Activated T-cell treated with anti-CD3 and anti-CD28 coated beads, Interleukin-2, amount 50 U/mL, for 24 hours (primary cell): ENCODE measurements at regions not wholly inside any gene's neighbourhood (a gene's known extent, or its start where the extent isn't known, plus 50 kb on each side); places are given as distances from the start of the nearest gene placed in this dataset.

Source experiments
- DNase-seq: peaks from one replicate; pipeline ENCODE4 v3.0.0-alpha.2; 2020
- H3K27ac Mint-ChIP-seq: 2 replicates; pipeline ENCODE4 v1.8.0; 2020; ENCODE audit warnings: mild to moderate bottlenecking, mixed read lengths
- H3K27me3 Mint-ChIP-seq: 2 replicates; pipeline ENCODE4 v1.8.0; 2020; ENCODE audit warnings: mixed read lengths
- H3K36me3 Mint-ChIP-seq: 2 replicates; pipeline ENCODE4 v1.8.0; 2020; ENCODE audit warnings: low read depth, mixed read lengths
- H3K4me1 Mint-ChIP-seq: 2 replicates; pipeline ENCODE4 v1.8.0; 2020; ENCODE audit warnings: low read depth, mixed read lengths
- H3K4me3 Mint-ChIP-seq: 2 replicates; pipeline ENCODE4 v1.8.0; 2020; ENCODE audit warnings: mild to moderate bottlenecking, moderate library complexity, mixed read lengths
- H3K9me3 Mint-ChIP-seq: 2 replicates; pipeline ENCODE4 v1.8.0; 2020; ENCODE audit warnings: mixed read lengths

DNA sequence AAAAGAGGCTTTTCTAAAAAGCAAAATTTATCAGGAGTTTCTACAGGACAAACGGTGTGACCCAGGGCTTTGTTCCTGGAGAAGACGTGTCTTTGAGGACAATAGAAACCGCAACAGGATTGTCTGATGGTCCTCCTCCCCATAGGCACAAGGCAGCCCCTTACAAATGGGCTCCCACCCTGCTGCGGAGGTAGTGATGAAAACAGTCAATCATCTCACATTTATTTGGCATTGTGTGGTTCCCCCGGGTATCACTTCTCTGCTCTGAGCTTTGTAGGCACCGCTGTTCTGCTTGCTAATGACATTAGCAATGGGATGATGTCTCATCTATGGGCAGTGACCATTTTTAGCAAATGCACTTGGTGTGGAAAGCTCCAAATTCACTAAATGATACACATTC, 155.5 kb upstream of the TMPO start:
- H3K27me3 Mint-ChIP-seq = peaks cover 29% of the 10 kb centered on the region
- H3K4me1 Mint-ChIP-seq = no peaks in the 10 kb centered on the region
- H3K36me3 Mint-ChIP-seq = no peaks in the 10 kb centered on the region
- H3K27ac Mint-ChIP-seq = no peak overlapping the region
- no peak for DNase-seq
- H3K4me3 Mint-ChIP-seq = no peak overlapping the region
- no peaks in the 10 kb centered on the region for H3K9me3 Mint-ChIP-seq

DNA sequence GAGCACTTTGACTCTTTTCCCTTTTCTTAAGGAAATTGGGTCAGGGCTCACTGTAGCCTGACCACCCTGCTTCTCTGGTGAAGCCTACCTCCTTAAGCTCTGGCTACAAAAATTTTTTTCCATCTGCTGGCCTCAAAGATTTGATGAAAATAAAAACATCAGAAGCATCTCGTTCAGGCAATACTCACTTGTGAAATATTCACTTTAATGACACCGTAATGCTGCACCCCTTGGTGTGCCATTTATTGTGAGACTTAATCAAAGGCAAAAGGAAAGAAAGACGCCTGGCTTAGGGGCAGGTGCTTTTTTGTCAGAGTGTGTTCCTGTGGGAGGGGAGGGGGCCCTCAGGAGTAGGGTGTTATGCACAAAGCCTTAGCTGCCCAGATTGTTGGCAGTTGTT, 155.0 kb upstream of the TMPO start:
- Mint-ChIP-seq H3K9me3 (no peaks in the 10 kb centered on the region), H3K36me3 (no peaks in the 10 kb centered on the region), H3K27me3 (peaks cover 29% of the 10 kb centered on the region), H3K27ac (no peak overlapping the region), H3K4me3 (no peak overlapping the region), H3K4me1 (no peaks in the 10 kb centered on the region)
- no peak for DNase-seq

DNA sequence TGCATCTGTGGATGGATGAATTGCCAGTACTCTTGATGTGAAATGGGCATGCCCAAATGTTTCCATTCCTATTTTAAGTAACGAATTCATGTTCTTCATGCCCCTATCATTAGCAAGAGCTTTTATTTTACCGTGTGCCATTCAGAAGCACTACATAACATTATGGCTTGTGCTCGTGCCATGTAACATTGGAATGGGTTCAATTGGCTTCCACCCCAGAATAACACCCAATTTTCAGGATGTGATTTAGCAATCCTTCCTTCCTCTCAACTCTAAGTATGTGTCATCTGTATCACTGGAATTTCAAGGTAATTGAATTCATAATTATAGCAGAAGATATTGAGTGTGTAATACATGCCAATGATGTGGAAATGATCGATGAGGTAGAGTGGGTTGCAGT, 145.8 kb upstream of the TMPO start:
- Mint-ChIP-seq H3K36me3 (no peaks in the 10 kb centered on the region), H3K27ac (no peak overlapping the region), H3K4me1 (peaks cover 9% of the 10 kb centered on the region), H3K27me3 (peaks cover 33% of the 10 kb centered on the region), H3K4me3 (no peak overlapping the region), H3K9me3 (no peaks in the 10 kb centered on the region)
- no peak for DNase-seq

DNA sequence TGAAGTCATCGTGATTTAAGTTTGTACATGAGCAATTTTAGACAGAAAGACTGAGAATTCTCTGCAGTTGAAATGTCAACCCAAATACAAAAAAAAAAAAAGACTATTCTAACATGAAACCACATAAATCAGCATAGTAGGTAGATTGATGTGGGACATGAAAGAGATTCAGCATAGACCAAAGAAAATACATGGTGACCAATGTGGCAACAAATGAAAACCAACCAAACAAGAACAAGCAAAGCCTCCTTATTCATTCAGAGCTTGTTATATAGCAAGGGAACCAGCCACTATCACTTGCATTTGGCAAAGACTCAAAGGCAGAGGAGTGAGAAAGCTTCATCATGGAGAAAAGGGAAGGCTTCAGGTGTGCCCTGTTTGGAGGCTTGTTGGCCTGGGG, 144.4 kb upstream of the TMPO start:
- peaks cover 9% of the 10 kb centered on the region for H3K4me1 Mint-ChIP-seq
- H3K27me3 Mint-ChIP-seq = peaks cover 35% of the 10 kb centered on the region
- no peaks in the 10 kb centered on the region for H3K36me3 Mint-ChIP-seq
- no peak overlapping the region for H3K27ac Mint-ChIP-seq
- no peak for DNase-seq
- H3K4me3 Mint-ChIP-seq = no peak overlapping the region
- no peaks in the 10 kb centered on the region for H3K9me3 Mint-ChIP-seq

DNA sequence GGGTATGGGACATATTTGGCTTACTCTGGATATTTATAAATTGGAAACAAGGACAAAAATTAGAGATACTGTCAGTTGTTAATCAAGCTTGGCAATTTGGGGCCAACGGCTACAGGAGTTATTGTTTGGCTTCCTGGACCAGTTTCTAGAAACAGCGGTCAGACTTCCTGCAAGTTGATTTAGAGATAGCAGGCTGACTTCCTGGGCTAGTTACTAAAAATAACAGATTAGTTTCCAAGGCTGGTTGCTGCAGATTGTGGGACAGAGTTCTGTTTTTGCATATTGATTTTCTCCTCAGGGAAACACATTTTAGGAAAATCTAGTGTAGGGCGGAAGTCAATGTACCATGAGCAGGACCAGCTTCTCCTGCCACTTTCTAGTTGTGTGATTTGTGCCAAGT, 144.0 kb upstream of the TMPO start:
- peaks cover 9% of the 10 kb centered on the region for H3K4me1 Mint-ChIP-seq
- no peak overlapping the region for H3K4me3 Mint-ChIP-seq
- H3K36me3 Mint-ChIP-seq = no peaks in the 10 kb centered on the region
- peaks cover 35% of the 10 kb centered on the region for H3K27me3 Mint-ChIP-seq
- H3K27ac Mint-ChIP-seq = no peak overlapping the region
- H3K9me3 Mint-ChIP-seq = no peaks in the 10 kb centered on the region
- DNase-seq = no peak

DNA sequence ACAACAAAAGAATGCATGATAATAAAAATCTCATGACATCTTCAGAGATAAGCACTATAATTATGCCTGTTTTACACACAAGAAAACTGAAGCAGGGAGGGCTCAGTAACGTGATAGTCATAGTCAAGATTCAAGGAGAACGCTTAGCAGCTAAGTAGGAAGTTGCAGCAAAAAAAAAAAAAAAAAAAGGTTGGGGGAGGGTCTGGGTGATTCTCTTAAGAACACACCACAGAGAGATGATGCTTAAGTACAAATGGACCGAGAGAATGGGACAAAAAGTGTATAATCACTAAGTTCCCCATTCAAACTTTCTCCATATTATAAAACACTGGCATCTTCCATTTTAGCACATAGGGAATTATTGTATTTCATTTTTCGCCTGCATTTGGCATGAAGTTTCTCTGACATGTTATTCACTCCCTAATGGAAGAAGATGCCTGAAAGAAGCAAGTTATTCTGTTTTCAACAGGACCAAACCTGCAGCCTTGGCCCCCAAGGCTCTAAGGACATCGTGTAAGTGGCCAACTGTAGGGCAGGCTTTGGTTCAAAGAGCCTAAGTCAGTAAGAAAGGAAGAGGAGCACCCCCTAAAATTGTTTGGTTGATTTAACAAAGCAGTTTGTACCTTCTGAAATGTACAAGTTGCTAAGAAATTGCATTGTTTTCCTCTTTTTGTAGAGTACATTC, 142.9 kb upstream of the TMPO start:
- Mint-ChIP-seq H3K36me3 (no peaks in the 10 kb centered on the region), H3K9me3 (no peaks in the 10 kb centered on the region), H3K27me3 (peaks cover 32% of the 10 kb centered on the region), H3K4me1 (peaks cover 9% of the 10 kb centered on the region), H3K27ac (no peak overlapping the region), H3K4me3 (no peak overlapping the region)
- DNase-seq = no peak

DNA sequence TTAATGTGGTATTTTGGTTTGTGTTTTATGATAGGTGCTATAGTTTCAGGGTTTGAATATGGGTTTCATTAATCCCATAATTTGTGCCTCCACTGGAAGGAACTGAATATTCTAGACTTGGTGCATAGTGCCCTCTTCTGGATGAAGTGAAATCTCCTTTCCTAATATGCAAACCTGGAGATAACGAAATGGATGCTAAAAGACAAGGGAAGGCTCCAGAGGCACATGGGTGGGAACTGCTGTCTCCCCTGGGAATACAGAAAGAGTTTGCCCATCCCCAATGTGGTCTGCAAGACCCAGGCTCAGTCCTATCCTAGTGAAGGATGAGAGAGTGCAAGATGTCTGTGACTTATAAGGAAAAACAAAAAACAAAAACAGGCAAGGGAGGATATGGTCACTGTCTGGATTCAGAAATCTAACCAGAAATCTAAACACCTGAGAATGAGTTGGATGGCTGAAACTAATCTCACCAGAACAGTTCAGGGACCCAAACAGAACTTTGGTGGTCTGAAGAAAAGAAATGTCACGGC, 142.3 kb upstream of the TMPO start:
- H3K4me3 Mint-ChIP-seq = no peak overlapping the region
- no peaks in the 10 kb centered on the region for H3K36me3 Mint-ChIP-seq
- no peak for DNase-seq
- no peaks in the 10 kb centered on the region for H3K9me3 Mint-ChIP-seq
- peaks cover 9% of the 10 kb centered on the region for H3K4me1 Mint-ChIP-seq
- H3K27me3 Mint-ChIP-seq = peaks cover 29% of the 10 kb centered on the region
- H3K27ac Mint-ChIP-seq = no peak overlapping the region

- Mint-ChIP-seq H3K4me1 (peaks cover 9% of the 10 kb centered on the region), H3K27me3 (peaks cover 33% of the 10 kb centered on the region), H3K36me3 (no peaks in the 10 kb centered on the region), H3K9me3 (no peaks in the 10 kb centered on the region), H3K27ac (no peak overlapping the region), H3K4me3 (no peak overlapping the region)
- no peak for DNase-seq
Observed at GRCh38 chr12:98374007-98374406, 141.4 kb upstream of the TMPO start.

- no peaks in the 10 kb centered on the region for H3K4me1 Mint-ChIP-seq
- no peak for DNase-seq
- H3K36me3 Mint-ChIP-seq = no peaks in the 10 kb centered on the region
- H3K27me3 Mint-ChIP-seq = peaks cover 26% of the 10 kb centered on the region
- H3K4me3 Mint-ChIP-seq = no peak overlapping the region
- H3K9me3 Mint-ChIP-seq = no peaks in the 10 kb centered on the region
- H3K27ac Mint-ChIP-seq = no peak overlapping the region
Observed at GRCh38 chr12:98379106-98379505, 136.3 kb upstream of the TMPO start.

DNA sequence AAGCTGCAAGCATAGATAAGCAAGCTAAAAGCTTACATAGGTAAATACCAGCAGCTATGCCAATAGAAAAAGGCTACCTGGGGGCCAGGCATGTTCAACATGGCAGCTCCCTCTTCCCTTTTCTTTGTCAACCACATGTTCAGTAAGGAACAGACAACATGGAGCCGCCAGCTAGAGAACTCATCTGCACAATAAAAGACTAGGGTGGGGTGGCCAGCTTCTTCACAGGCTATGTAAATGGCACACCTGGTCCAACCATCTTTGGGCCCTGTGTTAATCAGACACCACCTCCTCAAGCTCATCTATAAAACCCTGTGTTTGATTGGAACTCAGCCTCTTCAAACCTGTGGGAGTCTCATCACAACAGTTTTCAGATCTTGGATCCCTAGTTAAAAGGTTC, 129.7 kb upstream of the TMPO start:
- Mint-ChIP-seq H3K27ac (no peak overlapping the region), H3K9me3 (no peaks in the 10 kb centered on the region), H3K4me3 (no peak overlapping the region), H3K36me3 (no peaks in the 10 kb centered on the region), H3K4me1 (no peaks in the 10 kb centered on the region), H3K27me3 (peaks cover 10% of the 10 kb centered on the region)
- DNase-seq = no peak

DNA sequence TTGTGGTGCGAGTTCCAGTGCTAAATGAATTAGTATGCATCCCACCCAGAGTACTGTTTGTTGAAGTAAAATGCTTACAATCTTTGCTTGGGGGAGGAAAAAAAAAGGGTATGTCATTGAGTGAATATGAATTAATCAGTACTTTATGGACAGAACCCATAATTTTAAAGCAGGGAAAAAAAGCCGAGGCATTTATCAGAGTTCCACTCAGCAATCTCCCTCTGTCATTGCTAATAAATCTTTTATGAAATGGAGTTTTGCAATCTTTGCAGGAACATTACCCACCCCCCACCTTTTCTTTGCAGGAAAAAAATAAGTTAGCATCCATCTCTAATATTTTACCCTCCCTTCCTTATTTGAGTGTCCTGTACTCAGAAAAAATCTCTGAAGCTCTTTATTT, 127.9 kb upstream of the TMPO start:
- no peak for DNase-seq
- no peaks in the 10 kb centered on the region for H3K36me3 Mint-ChIP-seq
- no peaks in the 10 kb centered on the region for H3K4me1 Mint-ChIP-seq
- H3K9me3 Mint-ChIP-seq = no peaks in the 10 kb centered on the region
- peaks cover 8% of the 10 kb centered on the region for H3K27me3 Mint-ChIP-seq
- H3K27ac Mint-ChIP-seq = no peak overlapping the region
- H3K4me3 Mint-ChIP-seq = no peak overlapping the region

GRCh38 chr12:98388126-98388525, 127.3 kb upstream of the TMPO start:
- H3K9me3 Mint-ChIP-seq = no peaks in the 10 kb centered on the region
- H3K27ac Mint-ChIP-seq = no peak overlapping the region
- peaks cover 8% of the 10 kb centered on the region for H3K27me3 Mint-ChIP-seq
- no peaks in the 10 kb centered on the region for H3K4me1 Mint-ChIP-seq
- H3K4me3 Mint-ChIP-seq = no peak overlapping the region
- DNase-seq = no peak
- no peaks in the 10 kb centered on the region for H3K36me3 Mint-ChIP-seq

DNA sequence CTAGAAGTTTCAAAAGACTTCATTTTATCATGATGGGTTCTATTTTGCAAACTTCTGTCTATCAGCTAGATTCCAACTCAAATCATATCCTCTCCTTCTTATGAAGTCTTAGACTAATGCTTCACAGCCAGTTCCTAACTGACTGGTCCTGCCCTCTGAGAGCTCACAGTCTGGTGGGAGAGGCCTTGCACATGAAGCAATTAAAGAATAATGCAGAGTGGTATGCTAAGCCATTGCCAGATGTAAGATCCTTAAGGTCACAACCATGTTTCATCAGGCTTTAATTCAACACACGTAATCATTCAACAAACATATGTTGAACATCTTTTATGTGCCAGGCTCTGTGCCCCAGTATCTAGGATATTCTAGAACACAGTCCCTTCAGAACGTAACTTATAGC, 125.8 kb upstream of the TMPO start:
- DNase-seq = no peak
- Mint-ChIP-seq H3K36me3 (no peaks in the 10 kb centered on the region), H3K27me3 (peaks cover 8% of the 10 kb centered on the region), H3K4me3 (no peak overlapping the region), H3K27ac (no peak overlapping the region), H3K4me1 (no peaks in the 10 kb centered on the region), H3K9me3 (no peaks in the 10 kb centered on the region)

GRCh38 chr12:98397323-98398105, 117.9 kb upstream of the TMPO start:
- Mint-ChIP-seq H3K27ac (peak overlapping the region; percentile 39), H3K4me3 (peak overlapping the region; percentile 59), H3K36me3 (no peaks in the 10 kb centered on the region), H3K9me3 (no peaks in the 10 kb centered on the region), H3K4me1 (peaks cover 36% of the 10 kb centered on the region), H3K27me3 (no peaks in the 10 kb centered on the region)
- DNase-seq = peak; percentile 85

DNA sequence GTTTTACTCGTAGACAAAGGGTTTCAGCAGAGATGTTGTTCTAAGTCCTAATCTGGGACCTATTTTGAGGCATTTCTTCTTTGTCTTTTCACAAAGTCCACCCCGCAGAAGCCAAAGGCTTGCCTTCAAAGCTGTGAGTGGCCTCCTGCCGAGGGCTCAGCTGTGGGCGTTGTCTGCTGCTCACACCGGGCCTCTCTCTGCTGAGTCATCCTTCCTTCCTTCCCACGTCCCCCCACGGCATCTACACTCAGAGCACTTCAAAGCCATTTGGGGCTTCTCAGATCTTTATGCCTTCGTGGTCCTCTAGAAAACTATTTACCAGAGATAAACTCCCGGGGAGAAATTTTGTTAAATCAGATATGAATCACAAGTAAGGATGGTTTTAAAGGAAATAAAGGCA, 115.9 kb upstream of the TMPO start:
- Mint-ChIP-seq H3K36me3 (no peaks in the 10 kb centered on the region), H3K4me1 (peaks cover 44% of the 10 kb centered on the region), H3K27me3 (no peaks in the 10 kb centered on the region), H3K27ac (peak overlapping the region; percentile 27), H3K9me3 (no peaks in the 10 kb centered on the region), H3K4me3 (peak overlapping the region; percentile 21)
- DNase-seq = peak; percentile 69
